ENCODE measurements at regions not wholly inside any gene's neighbourhood (a gene's known extent, or its start where the extent isn't known, plus 50 kb on each side); places are given as distances from the start of the nearest gene placed in this dataset.

DNA sequence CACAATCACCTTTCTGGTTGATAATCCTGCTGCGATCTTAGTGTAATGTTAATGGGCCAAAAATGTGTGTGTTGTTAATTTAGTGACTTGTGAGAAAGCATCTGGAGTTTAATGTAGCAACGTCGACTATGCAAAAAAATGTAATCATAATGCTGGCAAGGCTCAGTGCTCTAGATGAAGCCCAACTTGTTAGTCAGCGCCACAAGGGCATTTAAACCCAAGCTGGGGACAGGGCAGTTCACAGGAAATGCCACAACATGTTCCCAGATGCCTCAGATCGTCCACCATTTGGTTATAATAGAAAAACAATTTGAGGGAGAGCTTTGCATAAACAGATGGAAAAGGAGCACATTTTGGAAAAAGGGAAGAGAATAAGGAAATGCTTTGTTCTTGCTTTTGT, 585.4 kb upstream of the PLXNA2 start:
- TF ChIP-seq, protein P1, sequence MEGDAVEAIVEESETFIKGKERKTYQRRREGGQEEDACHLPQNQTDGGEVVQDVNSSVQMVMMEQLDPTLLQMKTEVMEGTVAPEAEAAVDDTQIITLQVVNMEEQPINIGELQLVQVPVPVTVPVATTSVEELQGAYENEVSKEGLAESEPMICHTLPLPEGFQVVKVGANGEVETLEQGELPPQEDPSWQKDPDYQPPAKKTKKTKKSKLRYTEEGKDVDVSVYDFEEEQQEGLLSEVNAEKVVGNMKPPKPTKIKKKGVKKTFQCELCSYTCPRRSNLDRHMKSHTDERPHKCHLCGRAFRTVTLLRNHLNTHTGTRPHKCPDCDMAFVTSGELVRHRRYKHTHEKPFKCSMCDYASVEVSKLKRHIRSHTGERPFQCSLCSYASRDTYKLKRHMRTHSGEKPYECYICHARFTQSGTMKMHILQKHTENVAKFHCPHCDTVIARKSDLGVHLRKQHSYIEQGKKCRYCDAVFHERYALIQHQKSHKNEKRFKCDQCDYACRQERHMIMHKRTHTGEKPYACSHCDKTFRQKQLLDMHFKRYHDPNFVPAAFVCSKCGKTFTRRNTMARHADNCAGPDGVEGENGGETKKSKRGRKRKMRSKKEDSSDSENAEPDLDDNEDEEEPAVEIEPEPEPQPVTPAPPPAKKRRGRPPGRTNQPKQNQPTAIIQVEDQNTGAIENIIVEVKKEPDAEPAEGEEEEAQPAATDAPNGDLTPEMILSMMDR (IDR thresholded peaks at IDR 0.05), result no peak
- TF ChIP-seq POLR2AphosphoS5 (IDR thresholded peaks at IDR 0.05) (no peak), EP300 (IDR thresholded peaks at IDR 0.05; ENCODE audit: low read depth) (no peak)
